ENCODE measurements at regions not wholly inside any gene's neighbourhood (a gene's known extent, or its start where the extent isn't known, plus 50 kb on each side); places are given as distances from the start of the nearest gene placed in this dataset.

GRCh38 chrX:54615109-54615508, 85.1 kb downstream of the GNL3L start:
- no peak overlapping the region for H3K27ac ChIP-seq (replicated peaks)
- no peak overlapping the region for H3K4me3 ChIP-seq (replicated peaks; ENCODE audit: insufficient read depth, low read length)
- no peak for TF ChIP-seq POLR2AphosphoS5 (IDR thresholded peaks at IDR 0.05; ENCODE audit: low read depth)
- TF ChIP-seq CTCF (IDR thresholded peaks at IDR 0.05; ENCODE audit: insufficient read depth, low read length), result no peak
- no peak for TF ChIP-seq REST (IDR thresholded peaks at IDR 0.05; ENCODE audit: insufficient replicate concordance, low read depth)
- TF ChIP-seq GABPA (IDR thresholded peaks at IDR 0.05; ENCODE audit: low read depth), result no peak
- no peak for TF ChIP-seq SPI1 (IDR thresholded peaks at IDR 0.05; ENCODE audit: borderline replicate concordance, low read depth)
- no peaks in the 10 kb centered on the region for H3K27me3 ChIP-seq (ENCODE audit: insufficient read depth, poor library complexity, severe bottlenecking)
- DNase-seq (ENCODE audit: low read depth in 1 of 2, low spot score in 1 of 2), result no peak

GRCh38 chrX:54633641-54634040, 103.6 kb downstream of the GNL3L start:
- TF ChIP-seq CTCF (IDR thresholded peaks at IDR 0.05; ENCODE audit: insufficient read depth, low read length), result no peak
- TF ChIP-seq SPI1 (IDR thresholded peaks at IDR 0.05; ENCODE audit: borderline replicate concordance, low read depth), result no peak
- TF ChIP-seq GABPA (IDR thresholded peaks at IDR 0.05; ENCODE audit: low read depth), result no peak
- TF ChIP-seq POLR2AphosphoS5 (IDR thresholded peaks at IDR 0.05; ENCODE audit: low read depth), result no peak
- no peak for TF ChIP-seq REST (IDR thresholded peaks at IDR 0.05; ENCODE audit: insufficient replicate concordance, low read depth)
- H3K27ac ChIP-seq (replicated peaks), result no peak overlapping the region
- H3K4me3 ChIP-seq (replicated peaks; ENCODE audit: insufficient read depth, low read length), result no peak overlapping the region
- no peak for DNase-seq (ENCODE audit: low read depth in 1 of 2, low spot score in 1 of 2)
- H3K27me3 ChIP-seq (ENCODE audit: insufficient read depth, poor library complexity, severe bottlenecking), result no peaks in the 10 kb centered on the region

- Histone ChIP-seq H3K27ac (replicated peaks) (peak overlapping the region; percentile 64), H3K4me3 (replicated peaks; ENCODE audit: insufficient read depth, low read length) (peak overlapping the region; percentile 15), H3K27me3 (ENCODE audit: insufficient read depth, poor library complexity, severe bottlenecking) (no peaks in the 10 kb centered on the region)
- no peak for DNase-seq (ENCODE audit: low read depth in 1 of 2, low spot score in 1 of 2)
- no peak for TF ChIP-seq REST (IDR thresholded peaks at IDR 0.05; ENCODE audit: insufficient replicate concordance, low read depth)
- no peak for TF ChIP-seq CTCF (IDR thresholded peaks at IDR 0.05; ENCODE audit: insufficient read depth, low read length)
- TF ChIP-seq GABPA (IDR thresholded peaks at IDR 0.05; ENCODE audit: low read depth), result no peak
- no peak for TF ChIP-seq SPI1 (IDR thresholded peaks at IDR 0.05; ENCODE audit: borderline replicate concordance, low read depth)
- TF ChIP-seq POLR2AphosphoS5 (IDR thresholded peaks at IDR 0.05; ENCODE audit: low read depth), result no peak
Observed at GRCh38 chrX:54639018-54639345, 109.0 kb downstream of the GNL3L start.

Measured in HL-60 (cell line).